ENCODE measurements at regions not wholly inside any gene's neighbourhood (a gene's known extent, or its start where the extent isn't known, plus 50 kb on each side); places are given as distances from the start of the nearest gene placed in this dataset.

- TF ChIP-seq POLR2A (IDR thresholded peaks at IDR 0.05) (no peak), POLR2AphosphoS5 (IDR thresholded peaks at IDR 0.05) (no peak), EP300 (IDR thresholded peaks at IDR 0.05) (no peak)
- TF ChIP-seq, protein P1, sequence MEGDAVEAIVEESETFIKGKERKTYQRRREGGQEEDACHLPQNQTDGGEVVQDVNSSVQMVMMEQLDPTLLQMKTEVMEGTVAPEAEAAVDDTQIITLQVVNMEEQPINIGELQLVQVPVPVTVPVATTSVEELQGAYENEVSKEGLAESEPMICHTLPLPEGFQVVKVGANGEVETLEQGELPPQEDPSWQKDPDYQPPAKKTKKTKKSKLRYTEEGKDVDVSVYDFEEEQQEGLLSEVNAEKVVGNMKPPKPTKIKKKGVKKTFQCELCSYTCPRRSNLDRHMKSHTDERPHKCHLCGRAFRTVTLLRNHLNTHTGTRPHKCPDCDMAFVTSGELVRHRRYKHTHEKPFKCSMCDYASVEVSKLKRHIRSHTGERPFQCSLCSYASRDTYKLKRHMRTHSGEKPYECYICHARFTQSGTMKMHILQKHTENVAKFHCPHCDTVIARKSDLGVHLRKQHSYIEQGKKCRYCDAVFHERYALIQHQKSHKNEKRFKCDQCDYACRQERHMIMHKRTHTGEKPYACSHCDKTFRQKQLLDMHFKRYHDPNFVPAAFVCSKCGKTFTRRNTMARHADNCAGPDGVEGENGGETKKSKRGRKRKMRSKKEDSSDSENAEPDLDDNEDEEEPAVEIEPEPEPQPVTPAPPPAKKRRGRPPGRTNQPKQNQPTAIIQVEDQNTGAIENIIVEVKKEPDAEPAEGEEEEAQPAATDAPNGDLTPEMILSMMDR (IDR thresholded peaks at IDR 0.05) = no peak
Observed at GRCh38 chr22:49468487-49469198, 359.0 kb downstream of the BRD1 start.
